ENCODE measurements at regions not wholly inside any gene's neighbourhood (a gene's known extent, or its start where the extent isn't known, plus 50 kb on each side); places are given as distances from the start of the nearest gene placed in this dataset.

- ChIA-PET POLR2A (no interaction called here), CTCF (interaction anchor here (1.5 kb wide), 1 partner anchor 18 kb away, joined by 3 read pairs; no protein-coding TSS in a partner anchor)
- no peaks in the 10 kb centered on the region for H3K36me3 ChIP-seq (ENCODE audit: control insufficient read depth, insufficient read depth, low read length)
- DNase-seq (ENCODE audit: low read depth) = no peak
- TF ChIP-seq, protein P1, sequence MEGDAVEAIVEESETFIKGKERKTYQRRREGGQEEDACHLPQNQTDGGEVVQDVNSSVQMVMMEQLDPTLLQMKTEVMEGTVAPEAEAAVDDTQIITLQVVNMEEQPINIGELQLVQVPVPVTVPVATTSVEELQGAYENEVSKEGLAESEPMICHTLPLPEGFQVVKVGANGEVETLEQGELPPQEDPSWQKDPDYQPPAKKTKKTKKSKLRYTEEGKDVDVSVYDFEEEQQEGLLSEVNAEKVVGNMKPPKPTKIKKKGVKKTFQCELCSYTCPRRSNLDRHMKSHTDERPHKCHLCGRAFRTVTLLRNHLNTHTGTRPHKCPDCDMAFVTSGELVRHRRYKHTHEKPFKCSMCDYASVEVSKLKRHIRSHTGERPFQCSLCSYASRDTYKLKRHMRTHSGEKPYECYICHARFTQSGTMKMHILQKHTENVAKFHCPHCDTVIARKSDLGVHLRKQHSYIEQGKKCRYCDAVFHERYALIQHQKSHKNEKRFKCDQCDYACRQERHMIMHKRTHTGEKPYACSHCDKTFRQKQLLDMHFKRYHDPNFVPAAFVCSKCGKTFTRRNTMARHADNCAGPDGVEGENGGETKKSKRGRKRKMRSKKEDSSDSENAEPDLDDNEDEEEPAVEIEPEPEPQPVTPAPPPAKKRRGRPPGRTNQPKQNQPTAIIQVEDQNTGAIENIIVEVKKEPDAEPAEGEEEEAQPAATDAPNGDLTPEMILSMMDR (IDR thresholded peaks at IDR 0.05; ENCODE audit: insufficient read depth, low read depth, low read length) = no peak
- H3K27me3 ChIP-seq (ENCODE audit: control insufficient read depth, insufficient read depth, low read length) = no peaks in the 10 kb centered on the region; the same call in 1 of the 2 replicates
- H3K4me3 ChIP-seq (ENCODE audit: low read depth, low read length) = no peak overlapping the region
These were observed 469.8 kb downstream of the KIF20B start for GRCh38 chr10:90171014-90171722.

DNA sequence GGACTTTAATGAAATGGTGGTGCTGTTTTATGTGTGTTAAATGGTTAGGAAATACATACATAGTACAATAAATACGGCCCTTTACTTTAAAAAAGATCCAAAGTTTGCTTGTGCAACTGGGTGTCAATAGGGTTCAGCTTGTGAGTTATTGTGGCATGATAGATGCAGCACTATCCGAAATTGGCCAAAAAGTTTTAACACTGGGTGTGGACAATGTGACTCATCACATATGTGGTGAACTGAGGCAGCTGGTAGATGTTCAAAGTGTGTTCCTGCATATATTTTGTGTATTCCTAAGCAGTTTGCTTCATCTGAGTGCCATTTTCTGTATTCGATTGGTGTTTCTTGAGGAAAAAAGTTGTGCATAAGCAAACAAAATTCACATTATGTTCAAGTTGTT, 473.1 kb downstream of the KIF20B start:
- ChIA-PET POLR2A (no interaction called here), CTCF (no interaction called here)
- TF ChIP-seq, protein P1 (IDR thresholded peaks at IDR 0.05; ENCODE audit: insufficient read depth, low read depth, low read length) = no peak
- Histone ChIP-seq H3K36me3 (ENCODE audit: control insufficient read depth, insufficient read depth, low read length) (no peaks in the 10 kb centered on the region), H3K27me3 (ENCODE audit: control insufficient read depth, insufficient read depth, low read length) (no peaks in the 10 kb centered on the region; the same call in 1 of the 2 replicates), H3K4me3 (ENCODE audit: low read depth, low read length) (no peak overlapping the region)
- no peak for DNase-seq (ENCODE audit: low read depth)

GRCh38 chr10:90175161-90175681, 473.8 kb downstream of the KIF20B start:
- TF ChIP-seq, protein P1 (IDR thresholded peaks at IDR 0.05; ENCODE audit: insufficient read depth, low read depth, low read length) = no peak
- Histone ChIP-seq H3K27me3 (ENCODE audit: control insufficient read depth, insufficient read depth, low read length) (no peaks in the 10 kb centered on the region; the same call in 1 of the 2 replicates), H3K36me3 (ENCODE audit: control insufficient read depth, insufficient read depth, low read length) (no peaks in the 10 kb centered on the region), H3K4me3 (ENCODE audit: low read depth, low read length) (no peak overlapping the region)
- ChIA-PET POLR2A (no interaction called here), CTCF (no interaction called here)
- no peak for DNase-seq (ENCODE audit: low read depth)

DNA sequence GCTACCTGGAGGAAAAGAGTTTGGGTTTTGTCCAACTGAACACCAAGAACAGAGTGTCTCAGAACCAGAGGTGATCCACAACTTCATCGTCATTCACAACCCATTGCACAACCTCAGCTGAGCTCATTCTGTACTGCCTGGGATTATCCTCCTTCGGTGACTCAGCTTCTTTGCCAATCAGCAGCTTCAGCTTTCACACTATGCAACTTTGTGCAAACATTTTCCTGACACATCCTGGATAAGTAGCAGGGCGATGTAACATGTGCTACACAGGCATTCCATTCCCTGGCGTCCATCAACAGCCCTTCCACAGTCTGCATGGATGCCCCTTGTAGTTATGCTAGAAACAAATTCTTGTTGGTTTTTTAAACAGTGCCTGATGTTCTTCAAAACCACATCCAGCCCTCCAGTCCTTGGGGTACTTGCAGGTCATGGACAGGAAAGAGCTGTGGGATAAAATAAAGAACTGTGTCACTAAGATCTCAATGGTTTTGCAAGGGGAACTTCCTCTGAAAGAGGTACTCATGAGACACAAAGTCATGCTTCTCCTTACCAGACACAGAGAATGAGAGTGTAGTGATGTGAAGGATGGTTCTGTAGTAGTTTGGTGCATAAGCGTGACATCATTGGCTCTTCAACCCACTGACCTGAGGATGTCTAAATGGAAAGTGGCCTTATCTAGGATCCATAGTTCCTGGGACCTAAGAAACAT, 478.5 kb downstream of the KIF20B start:
- ChIA-PET CTCF (interaction anchor here (1.1 kb wide), 1 partner anchor 22 kb away, joined by 3 read pairs; no protein-coding TSS in a partner anchor), POLR2A (interaction anchor here (0.5 kb wide), 1 partner anchor 12 kb away, joined by 3 read pairs; no protein-coding TSS in a partner anchor)
- TF ChIP-seq, protein P1 (IDR thresholded peaks at IDR 0.05; ENCODE audit: insufficient read depth, low read depth, low read length) = no peak
- no peak overlapping the region for H3K4me3 ChIP-seq (ENCODE audit: low read depth, low read length)
- peak; percentile 93 for DNase-seq (ENCODE audit: low read depth)
- no peaks in the 10 kb centered on the region for H3K36me3 ChIP-seq (ENCODE audit: control insufficient read depth, insufficient read depth, low read length)
- H3K27me3 ChIP-seq (ENCODE audit: control insufficient read depth, insufficient read depth, low read length) = no peaks in the 10 kb centered on the region

Measured in BJ (cell line).